HG02759 (cell line): ENCODE measurements at regions not wholly inside any gene's neighbourhood (a gene's known extent, or its start where the extent isn't known, plus 50 kb on each side); places are given as distances from the start of the nearest gene placed in this dataset.

Experiments used
- ATAC-seq: cut with Tn5 transposase; IDR thresholded peaks from one replicate; pipeline ENCODE4 v1.9.1; 2021; ENCODE audit warnings: mild to moderate bottlenecking, moderate library complexity; ENCODE audit not compliant: unreplicated experiment

DNA sequence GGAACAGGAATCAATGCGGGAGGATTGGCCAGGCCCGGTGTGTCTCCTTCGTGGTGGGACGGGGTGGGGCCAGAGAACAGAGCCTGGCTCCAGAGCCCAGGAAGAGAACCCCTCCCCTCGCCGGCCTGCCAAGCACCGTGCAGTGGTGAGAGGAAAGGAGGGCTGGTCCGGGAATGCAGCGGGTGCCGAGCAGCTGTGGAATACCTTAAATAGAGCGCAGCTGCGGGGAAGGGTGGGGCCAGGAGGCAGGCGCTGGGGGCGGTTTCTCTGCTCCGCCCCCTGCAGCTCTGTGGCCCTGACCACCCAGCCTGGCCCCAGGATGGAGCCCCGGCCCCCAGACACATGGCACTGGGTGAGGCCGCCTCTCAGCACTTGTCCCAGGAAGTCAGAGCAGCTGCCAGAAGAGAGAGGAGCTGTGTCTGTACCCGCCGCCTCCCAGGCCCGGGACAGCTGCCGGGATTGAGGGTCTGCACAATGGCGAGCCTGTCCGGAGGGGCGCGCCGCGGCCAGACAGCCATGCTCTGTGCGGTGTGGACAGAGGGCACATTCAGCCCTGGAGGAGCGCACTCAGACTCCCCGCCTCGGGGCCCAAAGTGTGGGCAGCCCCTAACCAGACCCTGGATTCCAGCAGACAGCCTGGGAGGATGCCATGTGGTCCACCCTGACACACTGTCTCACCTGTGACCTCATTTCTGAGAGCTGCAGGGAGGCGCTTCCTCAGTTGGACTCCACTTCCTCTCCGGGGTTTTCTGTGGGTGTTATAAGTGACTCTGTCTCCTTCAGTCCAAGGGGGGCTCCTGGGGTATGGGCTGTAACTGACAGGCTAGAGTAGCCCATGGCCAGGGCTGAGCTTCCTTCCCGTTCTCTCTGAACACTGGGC is 268.8 kb downstream of the SEC14L1 start:
- no peak for ATAC-seq

- no peak for ATAC-seq
Measured at GRCh38 chr17:77410470-77410869, 269.7 kb downstream of the SEC14L1 start.

DNA sequence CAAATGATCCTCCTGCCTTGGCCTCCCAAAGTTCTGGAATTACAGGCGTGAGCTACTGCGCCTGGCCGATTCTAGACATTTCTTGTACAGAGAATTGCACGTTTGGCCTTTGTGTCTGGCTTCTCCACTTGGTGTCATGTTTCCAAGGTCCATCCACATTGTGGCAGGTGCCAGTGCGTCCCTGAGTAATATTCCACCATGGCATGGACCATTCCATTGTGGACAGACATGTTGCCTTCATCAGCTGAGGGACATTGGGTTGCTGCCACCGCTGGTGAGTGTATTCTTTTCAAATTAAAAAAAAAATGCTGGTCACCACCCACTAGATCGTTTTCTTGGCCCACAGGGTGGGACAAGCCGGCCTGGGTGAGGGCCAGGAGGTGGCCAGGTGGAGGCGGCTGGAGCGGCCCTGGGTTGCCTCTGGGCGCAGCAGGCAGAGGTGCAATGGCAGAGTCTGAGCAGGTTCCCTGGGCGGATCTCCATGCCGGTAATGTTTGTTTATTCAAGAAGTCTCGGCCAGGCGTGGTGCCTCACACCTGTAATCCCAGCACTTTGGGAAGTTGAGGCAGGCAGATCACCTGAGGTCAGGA is 274.1 kb downstream of the SEC14L1 start:
- ATAC-seq: no peak

GRCh38 chr17:77416105-77416713 is 275.4 kb downstream of the SEC14L1 start:
- ATAC-seq: no peak

- ATAC-seq: no peak
Measured at GRCh38 chr17:77417575-77417974, 276.8 kb downstream of the SEC14L1 start.

GRCh38 chr17:77418609-77419008 is 277.8 kb downstream of the SEC14L1 start:
- no peak for ATAC-seq

GRCh38 chr17:77419095-77419494 is 278.3 kb downstream of the SEC14L1 start:
- ATAC-seq: no peak

- ATAC-seq: no peak
Measured at GRCh38 chr17:77419547-77420094, 278.9 kb downstream of the SEC14L1 start.

GRCh38 chr17:77420095-77420803 is 279.5 kb downstream of the SEC14L1 start:
- ATAC-seq: no peak

- ATAC-seq: no peak
Measured at GRCh38 chr17:77420804-77421629, 280.2 kb downstream of the SEC14L1 start.

DNA sequence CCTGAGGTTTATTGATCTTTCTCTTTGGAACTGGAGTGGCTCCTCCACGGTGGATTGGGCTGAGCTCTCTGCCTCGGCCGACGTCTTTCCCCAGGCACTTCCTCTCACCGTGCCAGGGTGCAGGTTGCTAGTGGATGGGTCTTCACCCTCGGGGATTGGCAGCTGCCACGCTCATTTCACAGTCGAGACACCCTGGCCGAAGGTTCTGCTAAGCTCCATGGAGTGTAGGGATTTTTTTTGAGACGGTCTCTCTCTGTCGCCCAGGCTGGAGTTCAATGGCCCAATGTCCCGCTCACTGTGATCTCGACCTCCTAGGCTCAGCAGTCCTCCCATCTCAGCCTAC is 280.8 kb downstream of the SEC14L1 start:
- ATAC-seq: no peak

GRCh38 chr17:77422104-77422747 is 281.5 kb downstream of the SEC14L1 start:
- ATAC-seq: no peak

DNA sequence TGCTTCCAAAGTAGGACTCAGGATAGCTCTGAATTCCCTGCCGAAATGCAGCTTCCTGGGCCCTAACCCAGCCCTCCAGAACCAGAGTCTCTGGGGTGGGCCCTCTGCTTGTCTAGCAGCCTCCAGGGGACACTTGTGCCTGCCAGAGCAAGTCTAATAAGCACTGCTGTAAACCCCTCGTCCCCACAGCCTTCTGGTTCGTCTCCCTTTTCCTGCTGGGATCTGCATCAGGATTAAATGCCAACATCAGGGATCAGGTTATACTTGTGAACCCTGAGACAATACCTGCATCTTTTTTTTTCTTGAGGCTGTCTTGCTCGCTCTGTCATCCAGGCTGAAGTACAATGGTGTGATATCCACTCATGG is 282.0 kb downstream of the SEC14L1 start:
- ATAC-seq: no peak

DNA sequence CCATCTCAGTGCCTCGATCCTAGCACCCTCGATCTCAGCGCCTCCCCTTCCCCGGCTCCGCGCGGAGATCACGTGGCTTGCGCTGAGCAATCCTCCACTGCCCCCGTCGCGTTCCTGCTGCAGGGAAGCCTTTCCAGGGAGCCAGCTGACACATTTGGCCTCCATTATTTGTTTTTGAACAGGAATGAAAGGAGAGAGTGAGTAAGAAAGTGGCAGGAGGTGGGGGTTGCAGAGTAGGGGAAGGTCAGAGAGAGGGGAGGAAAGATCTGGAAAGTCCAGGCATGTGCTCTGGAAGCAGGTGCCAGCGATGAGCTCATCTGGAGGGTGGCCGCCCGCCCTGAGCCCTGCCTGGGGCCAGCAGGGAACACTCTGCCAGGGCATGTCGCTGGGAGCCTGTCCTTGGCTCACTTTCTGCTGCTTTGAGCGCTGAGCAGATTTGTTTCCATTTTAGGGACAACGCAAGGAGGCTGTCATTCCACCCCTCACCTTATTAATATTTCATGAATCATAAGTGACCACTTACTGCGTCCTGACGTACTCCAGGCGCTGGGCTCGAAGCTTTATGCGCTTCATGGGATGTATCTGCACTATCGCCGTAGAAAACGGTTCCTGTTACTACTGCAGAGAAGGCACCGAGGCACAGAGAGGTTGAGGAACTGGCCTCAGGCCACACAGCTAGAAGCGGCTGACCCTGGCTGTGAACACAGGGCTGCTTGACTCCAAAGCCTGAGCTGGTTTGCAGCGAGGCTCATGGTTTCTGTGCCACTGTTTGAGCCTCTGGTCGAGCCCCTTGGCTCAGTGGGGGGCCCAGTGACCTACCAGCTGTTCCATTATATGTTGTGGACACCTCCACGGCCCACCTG is 283.1 kb downstream of the SEC14L1 start:
- ATAC-seq: no peak

DNA sequence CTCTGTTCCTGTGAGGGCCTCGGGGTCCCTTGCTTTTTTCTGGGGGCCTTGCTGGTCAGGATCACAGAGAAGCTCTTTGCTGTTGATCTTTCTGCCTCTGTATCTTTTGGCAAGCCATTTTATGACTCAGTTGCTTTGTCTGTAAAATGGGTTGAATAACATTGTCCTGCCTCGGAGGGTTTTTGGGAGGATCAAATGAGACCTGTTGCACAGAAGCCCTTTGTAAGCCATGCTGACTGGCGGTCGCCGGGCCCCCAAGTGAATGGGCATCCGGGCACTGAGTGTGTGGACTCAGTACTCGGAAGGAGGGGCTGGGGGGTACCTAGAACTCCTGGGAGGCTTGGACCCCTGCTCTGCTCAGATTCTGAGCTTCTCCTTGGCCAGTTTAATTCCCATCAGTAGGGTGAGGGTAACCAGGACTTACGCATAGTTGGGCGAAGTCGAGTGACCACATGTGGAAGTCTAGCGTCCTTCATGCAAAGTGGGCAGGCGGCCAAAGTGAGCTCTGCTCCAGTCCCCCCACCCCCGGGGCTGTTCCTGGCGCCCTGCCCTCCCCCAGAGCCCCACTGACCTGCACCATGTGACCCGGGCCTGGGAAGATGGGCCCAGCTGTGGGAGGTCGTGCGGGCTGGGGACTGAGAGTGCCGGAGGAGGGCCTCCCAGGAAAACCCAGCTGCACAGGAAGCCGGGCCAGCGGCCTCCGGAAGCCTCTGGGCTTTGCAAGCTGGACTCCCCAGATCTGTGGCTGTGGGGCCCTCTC is 284.0 kb downstream of the SEC14L1 start:
- ATAC-seq: no peak

DNA sequence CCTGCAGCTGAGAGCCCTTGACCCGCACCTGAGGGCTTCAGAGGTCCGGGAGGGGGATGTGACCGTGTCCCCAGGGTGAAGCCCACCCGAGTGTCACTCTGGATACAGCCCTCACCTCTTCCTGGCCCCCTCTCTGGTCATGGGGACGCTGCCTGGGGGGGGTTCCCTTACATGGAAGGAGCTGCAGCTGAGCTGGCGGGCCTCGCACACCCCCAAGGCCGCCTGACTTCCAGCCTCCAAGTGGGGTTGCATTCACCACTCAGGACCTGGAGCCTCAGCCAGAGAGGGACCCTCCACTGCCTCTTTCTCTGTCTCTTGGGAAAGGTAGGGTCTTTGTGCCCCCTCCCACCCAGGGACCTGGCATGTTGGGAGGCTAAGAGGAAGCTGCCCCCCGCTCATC is 284.6 kb downstream of the SEC14L1 start:
- ATAC-seq: no peak

DNA sequence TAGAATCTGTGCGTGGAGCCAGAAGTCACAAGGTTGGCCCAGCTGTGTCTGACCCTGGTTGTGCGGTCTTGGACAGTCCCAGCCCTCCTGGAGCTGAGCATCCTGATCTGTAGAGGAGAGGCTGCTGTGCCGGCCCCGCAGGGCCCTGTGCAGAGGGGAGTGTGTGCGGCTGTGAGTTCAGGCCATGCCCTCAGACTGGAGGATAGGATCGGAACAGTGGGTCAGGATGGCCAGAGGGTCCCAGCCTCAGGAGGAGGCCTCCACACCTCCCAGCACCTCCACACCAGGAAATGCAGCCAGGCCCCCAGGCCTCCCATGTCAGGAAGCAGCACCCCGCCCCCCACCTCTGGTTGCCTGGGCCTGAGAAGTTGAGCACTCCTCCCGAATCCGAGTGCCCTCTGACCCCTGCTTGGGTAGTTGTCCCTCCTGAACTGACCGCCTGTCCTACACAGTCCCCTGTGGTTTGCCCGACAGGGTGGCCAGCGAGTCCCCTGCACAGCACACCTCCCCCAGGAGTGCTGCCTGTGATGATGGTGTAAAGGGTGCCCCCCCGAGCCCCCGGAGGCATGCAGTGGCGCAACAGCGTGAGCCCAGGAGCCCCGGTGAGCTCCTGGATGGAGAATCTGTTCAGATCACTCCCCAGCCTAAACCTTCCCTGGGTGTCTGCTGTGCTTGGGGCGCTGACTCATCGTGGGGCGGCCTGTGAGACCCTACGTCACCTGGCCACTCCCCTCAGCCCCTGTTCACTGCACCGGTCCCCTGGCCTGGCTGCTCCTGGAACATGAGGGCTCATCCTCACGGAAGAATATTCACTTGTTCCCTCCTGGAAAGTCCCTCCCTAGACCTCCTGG is 285.2 kb downstream of the SEC14L1 start:
- ATAC-seq: no peak
